ENCODE measurements at regions not wholly inside any gene's neighbourhood (a gene's known extent, or its start where the extent isn't known, plus 50 kb on each side); places are given as distances from the start of the nearest gene placed in this dataset.
A peak's percentile ranks its signal among the peaks of the same experiment; 100 is the strongest.

DNA sequence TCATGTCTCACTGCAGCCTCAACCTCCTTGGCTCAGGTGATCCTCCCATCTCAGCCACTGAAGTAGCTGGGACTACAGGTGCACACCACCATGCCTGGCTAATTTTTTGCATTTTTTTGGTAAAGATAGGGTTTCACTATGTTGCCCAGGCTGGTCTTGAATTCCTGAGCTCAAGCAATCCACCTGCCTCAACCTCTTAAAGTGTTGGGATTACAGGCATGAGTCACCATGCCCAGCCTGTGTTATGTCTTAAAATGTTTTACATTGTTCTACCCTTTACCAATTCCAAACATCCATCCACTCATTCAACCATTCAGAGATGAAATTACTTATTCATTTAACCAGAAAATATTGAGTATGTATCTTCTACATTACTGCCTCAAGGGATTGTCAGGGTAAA is 111.6 kb upstream of the BTG1 start:
- H3K9me3 ChIP-seq, result no peaks in the 10 kb centered on the region
- intact Hi-C loops (cut with DNase I), result no loop called here
- no peaks in the 10 kb centered on the region for H3K36me3 ChIP-seq
- H3K27me3 ChIP-seq (ENCODE audit: low read depth), result no peaks in the 10 kb centered on the region
- H3K27ac ChIP-seq, result no peak overlapping the region
- TF ChIP-seq, protein P1, sequence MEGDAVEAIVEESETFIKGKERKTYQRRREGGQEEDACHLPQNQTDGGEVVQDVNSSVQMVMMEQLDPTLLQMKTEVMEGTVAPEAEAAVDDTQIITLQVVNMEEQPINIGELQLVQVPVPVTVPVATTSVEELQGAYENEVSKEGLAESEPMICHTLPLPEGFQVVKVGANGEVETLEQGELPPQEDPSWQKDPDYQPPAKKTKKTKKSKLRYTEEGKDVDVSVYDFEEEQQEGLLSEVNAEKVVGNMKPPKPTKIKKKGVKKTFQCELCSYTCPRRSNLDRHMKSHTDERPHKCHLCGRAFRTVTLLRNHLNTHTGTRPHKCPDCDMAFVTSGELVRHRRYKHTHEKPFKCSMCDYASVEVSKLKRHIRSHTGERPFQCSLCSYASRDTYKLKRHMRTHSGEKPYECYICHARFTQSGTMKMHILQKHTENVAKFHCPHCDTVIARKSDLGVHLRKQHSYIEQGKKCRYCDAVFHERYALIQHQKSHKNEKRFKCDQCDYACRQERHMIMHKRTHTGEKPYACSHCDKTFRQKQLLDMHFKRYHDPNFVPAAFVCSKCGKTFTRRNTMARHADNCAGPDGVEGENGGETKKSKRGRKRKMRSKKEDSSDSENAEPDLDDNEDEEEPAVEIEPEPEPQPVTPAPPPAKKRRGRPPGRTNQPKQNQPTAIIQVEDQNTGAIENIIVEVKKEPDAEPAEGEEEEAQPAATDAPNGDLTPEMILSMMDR (IDR thresholded peaks at IDR 0.05), result no peak
- no peak overlapping the region for H3K4me3 ChIP-seq
- DNase-seq, result no peak
- ATAC-seq, result no peak
- H3K4me1 ChIP-seq, result no peaks in the 10 kb centered on the region

DNA sequence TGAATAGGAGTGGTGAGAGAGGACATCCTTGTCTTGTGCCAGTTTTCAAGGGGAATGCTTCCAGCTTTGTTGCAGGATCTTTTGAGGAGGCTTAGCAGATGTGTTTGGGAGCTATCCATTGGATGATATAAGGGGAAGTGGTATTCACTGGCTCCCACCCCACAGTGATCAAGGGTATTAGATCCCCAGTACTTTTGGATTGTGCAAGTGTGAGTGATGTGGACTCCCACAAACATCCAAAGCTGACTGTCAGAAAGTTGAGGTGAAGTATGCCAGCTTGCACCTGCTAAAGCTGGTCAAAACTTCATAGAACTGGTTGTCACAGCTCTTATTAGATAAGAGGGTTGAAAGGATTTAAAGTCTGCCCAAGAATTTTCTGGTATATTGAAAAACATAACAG is 110.1 kb upstream of the BTG1 start:
- Histone ChIP-seq H3K4me3 (no peak overlapping the region), H3K36me3 (no peaks in the 10 kb centered on the region), H3K4me1 (no peaks in the 10 kb centered on the region), H3K9me3 (no peaks in the 10 kb centered on the region), H3K27ac (no peak overlapping the region), H3K27me3 (ENCODE audit: low read depth) (no peaks in the 10 kb centered on the region)
- DNase-seq, result no peak
- intact Hi-C loops (cut with DNase I), result no loop called here
- TF ChIP-seq, protein P1 (IDR thresholded peaks at IDR 0.05), result no peak
- ATAC-seq, result no peak

DNA sequence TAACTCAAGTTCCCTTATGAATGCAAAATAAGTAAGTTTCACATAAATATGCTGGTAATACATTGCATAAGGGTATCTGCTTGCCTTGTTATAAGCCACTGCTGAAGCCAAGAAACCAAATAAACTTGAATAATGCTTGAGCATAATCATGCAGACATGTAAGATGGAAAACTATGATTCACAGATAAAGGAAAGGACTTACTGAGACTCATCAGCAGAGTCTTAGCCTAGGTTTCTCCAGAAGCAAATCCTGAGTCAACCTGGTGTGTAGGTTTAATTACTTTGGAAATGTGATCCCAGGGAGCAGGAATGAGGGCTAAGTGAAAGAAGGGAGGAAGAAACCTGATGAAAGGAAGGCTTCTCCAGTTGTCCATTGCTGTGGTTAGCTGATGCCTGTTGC is 107.7 kb upstream of the BTG1 start:
- DNase-seq (no peak), ATAC-seq (no peak)
- no peaks in the 10 kb centered on the region for H3K27me3 ChIP-seq (ENCODE audit: low read depth)
- intact Hi-C loops (cut with DNase I), result no loop called here
- TF ChIP-seq, protein P1 (IDR thresholded peaks at IDR 0.05), result no peak
- H3K4me1 ChIP-seq, result no peaks in the 10 kb centered on the region
- no peaks in the 10 kb centered on the region for H3K9me3 ChIP-seq
- no peak overlapping the region for H3K4me3 ChIP-seq
- no peak overlapping the region for H3K27ac ChIP-seq
- H3K36me3 ChIP-seq, result no peaks in the 10 kb centered on the region

DNA sequence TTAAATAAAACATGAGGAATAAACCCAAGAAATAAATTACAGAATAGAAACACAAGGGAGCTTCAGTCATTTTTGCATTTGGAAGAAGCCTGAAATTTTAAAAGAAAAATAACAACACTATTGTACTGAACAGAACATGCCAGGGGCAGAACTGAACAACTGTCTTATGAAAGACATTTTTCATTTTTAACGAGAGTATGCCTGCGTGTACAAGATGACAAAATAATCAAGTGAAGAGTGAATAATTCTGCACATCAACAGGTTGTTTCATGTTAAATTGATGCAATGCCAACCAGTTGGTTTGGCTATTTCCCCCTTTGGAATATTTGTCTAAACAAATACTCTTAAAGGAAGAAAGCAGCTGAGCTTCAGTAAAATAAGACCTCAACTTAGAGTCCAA is 103.3 kb upstream of the BTG1 start:
- TF ChIP-seq, protein P1 (IDR thresholded peaks at IDR 0.05), result no peak
- Histone ChIP-seq H3K9me3 (no peaks in the 10 kb centered on the region), H3K4me3 (no peak overlapping the region), H3K4me1 (peaks cover 6% of the 10 kb centered on the region), H3K27ac (no peak overlapping the region), H3K27me3 (ENCODE audit: low read depth) (no peaks in the 10 kb centered on the region), H3K36me3 (no peaks in the 10 kb centered on the region)
- DNase-seq (no peak), ATAC-seq (no peak)
- intact Hi-C loops (cut with DNase I), result no loop called here

DNA sequence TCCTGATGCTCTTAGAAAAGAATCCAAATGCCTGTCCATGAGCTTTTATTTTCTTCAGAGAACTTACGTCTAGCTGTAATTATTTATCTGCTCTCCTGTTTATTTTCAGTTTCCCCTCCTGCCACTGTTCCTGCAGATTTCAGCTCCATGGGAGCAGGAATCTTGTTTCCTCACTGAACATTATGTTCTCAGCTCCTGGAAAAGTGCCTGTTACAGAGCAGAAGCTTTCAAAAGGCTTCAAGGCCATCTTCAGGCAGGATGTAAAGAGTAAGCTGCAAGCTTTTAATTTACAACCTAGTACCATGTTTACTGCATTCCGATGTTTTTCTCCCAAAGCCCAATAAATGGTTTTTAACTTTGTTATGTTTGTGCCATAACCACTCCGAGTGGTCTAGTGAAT is 98.4 kb upstream of the BTG1 start:
- H3K36me3 ChIP-seq, result no peaks in the 10 kb centered on the region
- TF ChIP-seq, protein P1 (IDR thresholded peaks at IDR 0.05), result no peak
- H3K4me3 ChIP-seq, result no peak overlapping the region
- peaks cover 6% of the 10 kb centered on the region for H3K4me1 ChIP-seq
- H3K27me3 ChIP-seq (ENCODE audit: low read depth), result no peaks in the 10 kb centered on the region
- H3K27ac ChIP-seq, result peak overlapping the region; percentile 53
- no peak for DNase-seq
- H3K9me3 ChIP-seq, result no peaks in the 10 kb centered on the region
- peak; percentile 37 to 62 for ATAC-seq
- intact Hi-C loops (cut with DNase I), result no loop called here

DNA sequence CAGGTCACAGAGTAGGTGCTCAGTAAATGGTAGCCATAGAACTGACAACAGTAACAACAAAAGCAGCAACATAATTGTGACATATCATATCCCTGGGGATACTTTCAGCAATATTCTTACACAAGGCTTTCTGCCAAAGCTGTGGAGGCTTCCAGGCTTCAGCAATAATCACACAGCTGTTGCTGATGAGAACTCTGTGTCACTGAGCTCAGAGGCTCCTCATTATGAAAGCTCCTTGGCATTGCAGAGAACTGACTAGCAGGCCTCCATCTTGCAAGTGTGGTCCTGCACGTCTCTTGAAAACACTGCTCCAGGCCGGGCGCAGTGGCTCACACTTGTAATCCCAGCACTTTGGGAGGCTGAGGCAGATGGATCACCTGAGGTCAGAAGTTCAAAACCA is 97.3 kb upstream of the BTG1 start:
- H3K36me3 ChIP-seq, result no peaks in the 10 kb centered on the region
- intact Hi-C loops (cut with DNase I), result no loop called here
- DNase-seq (no peak), ATAC-seq (peak; percentile 26 to 30)
- peaks cover 6% of the 10 kb centered on the region for H3K4me1 ChIP-seq
- TF ChIP-seq, protein P1 (IDR thresholded peaks at IDR 0.05), result no peak
- no peaks in the 10 kb centered on the region for H3K27me3 ChIP-seq (ENCODE audit: low read depth)
- no peaks in the 10 kb centered on the region for H3K9me3 ChIP-seq
- peak overlapping the region; percentile 32 for H3K27ac ChIP-seq
- H3K4me3 ChIP-seq, result no peak overlapping the region

All from lower lobe of right lung (tissue), 2 donors.